ENCODE measurements at regions not wholly inside any gene's neighbourhood (a gene's known extent, or its start where the extent isn't known, plus 50 kb on each side); places are given as distances from the start of the nearest gene placed in this dataset.

- no peak for TF ChIP-seq CTCF (IDR thresholded peaks at IDR 0.05)
- no peak for TF ChIP-seq POLR2A (IDR thresholded peaks at IDR 0.05)
Observed at GRCh38 chr10:43971981-43972380, 323.3 kb upstream of the ZNF32 start.
